ENCODE measurements at regions not wholly inside any gene's neighbourhood (a gene's known extent, or its start where the extent isn't known, plus 50 kb on each side); places are given as distances from the start of the nearest gene placed in this dataset.
"Not testable (repeated sequence)": the region's sequence is repeated elsewhere in the genome, so short reads cannot be mapped to it uniquely, and the experiment has no call there.

GRCh38 chr10:61257136-61257535, 196.0 kb downstream of the TMEM26 start:
- Histone ChIP-seq H3K4me1 (ENCODE audit: insufficient read depth, low read length) (no peaks in the 10 kb centered on the region), H3K27ac (ENCODE audit: low read depth in 1 of 2, low read length in 2 of 2) (no peak overlapping the region), H3K4me3 (ENCODE audit: low read length) (no peak overlapping the region), H3K9me3 (ENCODE audit: control insufficient read depth in 1 of 2, insufficient read depth in 1 of 2, low read length in 2 of 2) (peaks cover 3 to 7% of the 10 kb centered on the region in 2 experiments), H3K27me3 (ENCODE audit: control insufficient read depth in 1 of 2, insufficient read depth in 2 of 2, low read length in 2 of 2) (peaks cover 2 to 7% of the 10 kb centered on the region in 2 experiments), H3K36me3 (ENCODE audit: insufficient read depth, low read length) (no peaks in the 10 kb centered on the region)
- Mint-ChIP-seq H3K9me3 (no peaks in the 10 kb centered on the region), H3K27me3 (peaks cover 27% of the 10 kb centered on the region), H3K27ac (no peak overlapping the region), H3K36me3 (ENCODE audit: low read depth) (no peaks in the 10 kb centered on the region), H3K4me3 (no peak overlapping the region), H3K4me1 (ENCODE audit: low read depth) (no peaks in the 10 kb centered on the region)
- ChIA-PET CTCF (no interaction called here), POLR2A (no interaction called here)
- intact Hi-C loops (cut with DNase I, micrococcal nuclease) = no loop called here
- no peak for TF ChIP-seq CTCF (IDR thresholded peaks at IDR 0.05)
- no peak for DNase-seq
- ATAC-seq (ENCODE audit: poor library complexity) = no peak

GRCh38 chr10:61252326-61252725, 200.9 kb downstream of the TMEM26 start:
- H3K36me3 Mint-ChIP-seq (ENCODE audit: low read depth); H3K4me1 Mint-ChIP-seq (ENCODE audit: low read depth); ATAC-seq (ENCODE audit: poor library complexity); H3K9me3 Mint-ChIP-seq; POLR2A ChIA-PET; H3K36me3 ChIP-seq (ENCODE audit: insufficient read depth, low read length); CTCF ChIA-PET; H3K4me3 Mint-ChIP-seq; intact Hi-C loops (cut with DNase I, micrococcal nuclease); H3K27ac ChIP-seq (ENCODE audit: low read depth in 1 of 2, low read length in 2 of 2); DNase-seq; H3K9me3 ChIP-seq (ENCODE audit: control insufficient read depth in 1 of 2, insufficient read depth in 1 of 2, low read length in 2 of 2); H3K4me3 ChIP-seq (ENCODE audit: low read length); H3K4me1 ChIP-seq (ENCODE audit: insufficient read depth, low read length); H3K27ac Mint-ChIP-seq; H3K27me3 ChIP-seq (ENCODE audit: control insufficient read depth in 1 of 2, insufficient read depth in 2 of 2, low read length in 2 of 2): not testable (repeated sequence)
- H3K27me3 Mint-ChIP-seq = peaks cover 19% of the 10 kb centered on the region

DNA sequence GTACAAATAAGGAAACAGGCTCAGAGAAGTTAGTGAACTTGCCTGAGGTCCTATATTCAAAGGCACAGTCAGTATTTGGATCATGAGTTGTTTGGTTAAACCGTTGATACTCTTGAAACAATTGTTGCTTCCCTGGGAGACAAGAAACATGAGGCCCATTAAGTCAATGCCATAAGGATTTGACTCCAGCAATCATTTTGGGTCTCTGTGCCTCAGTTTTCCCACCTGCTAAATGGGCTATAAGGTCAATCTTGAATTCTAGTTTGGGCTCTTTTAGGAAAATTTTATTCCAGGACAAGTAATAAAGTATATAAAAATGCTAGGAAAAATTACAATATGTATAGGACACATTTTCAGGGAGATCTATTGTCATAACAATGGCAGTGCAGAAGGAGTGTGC, 202.1 kb downstream of the TMEM26 start:
- Mint-ChIP-seq H3K4me3 (no peak overlapping the region), H3K27ac (no peak overlapping the region), H3K27me3 (peaks cover 19% of the 10 kb centered on the region), H3K4me1 (ENCODE audit: low read depth) (no peaks in the 10 kb centered on the region), H3K36me3 (ENCODE audit: low read depth) (no peaks in the 10 kb centered on the region), H3K9me3 (no peaks in the 10 kb centered on the region)
- DNase-seq = no peak
- no peak for TF ChIP-seq CTCF (IDR thresholded peaks at IDR 0.05)
- H3K9me3 ChIP-seq (ENCODE audit: control insufficient read depth in 1 of 2, insufficient read depth in 1 of 2, low read length in 2 of 2) = no peaks in the 10 kb centered on the region
- H3K27me3 ChIP-seq (ENCODE audit: control insufficient read depth in 1 of 2, insufficient read depth in 2 of 2, low read length in 2 of 2) = no peaks in the 10 kb centered on the region
- ChIA-PET POLR2A (no interaction called here), CTCF (no interaction called here)
- intact Hi-C loops (cut with DNase I, micrococcal nuclease) = no loop called here
- no peak for ATAC-seq (ENCODE audit: poor library complexity)
- no peak overlapping the region for H3K4me3 ChIP-seq (ENCODE audit: low read length)
- H3K4me1 ChIP-seq (ENCODE audit: insufficient read depth, low read length) = no peaks in the 10 kb centered on the region
- H3K36me3 ChIP-seq (ENCODE audit: insufficient read depth, low read length) = no peaks in the 10 kb centered on the region
- H3K27ac ChIP-seq (ENCODE audit: low read depth in 1 of 2, low read length in 2 of 2) = no peak overlapping the region

DNA sequence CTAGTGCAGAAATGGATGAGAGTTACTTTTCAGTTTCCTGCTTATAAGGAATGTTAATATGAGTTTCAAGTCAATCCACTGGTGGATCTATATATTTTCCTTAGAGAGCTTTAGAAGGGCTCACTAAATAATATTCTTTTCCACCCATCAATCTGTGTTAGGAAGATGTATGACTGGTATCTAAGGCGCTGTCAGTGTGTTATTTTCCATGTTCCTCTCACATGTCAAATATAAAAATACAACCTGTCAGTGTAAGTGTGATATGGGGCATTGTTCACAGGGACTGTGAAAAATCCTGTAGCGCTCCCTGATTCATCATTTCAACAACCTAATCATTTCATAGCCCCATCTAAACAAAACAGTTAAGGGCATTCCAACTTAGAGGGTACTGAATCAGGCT, 203.1 kb downstream of the TMEM26 start:
- H3K27me3 Mint-ChIP-seq = peaks cover 18% of the 10 kb centered on the region
- POLR2A ChIA-PET = no interaction called here
- Histone ChIP-seq H3K4me3 (ENCODE audit: low read length) (no peak overlapping the region), H3K36me3 (ENCODE audit: insufficient read depth, low read length) (no peaks in the 10 kb centered on the region), H3K4me1 (ENCODE audit: insufficient read depth, low read length) (no peaks in the 10 kb centered on the region), H3K9me3 (ENCODE audit: control insufficient read depth in 1 of 2, insufficient read depth in 1 of 2, low read length in 2 of 2) (no peaks in the 10 kb centered on the region), H3K27me3 (ENCODE audit: control insufficient read depth in 1 of 2, insufficient read depth in 2 of 2, low read length in 2 of 2) (no peaks in the 10 kb centered on the region), H3K27ac (ENCODE audit: low read depth in 1 of 2, low read length in 2 of 2) (no peak overlapping the region)
- CTCF ChIA-PET = no interaction called here
- no peak for ATAC-seq (ENCODE audit: poor library complexity)
- intact Hi-C loops (cut with DNase I, micrococcal nuclease) = no loop called here
- H3K9me3 Mint-ChIP-seq = no peaks in the 10 kb centered on the region
- no peak overlapping the region for H3K4me3 Mint-ChIP-seq
- H3K36me3 Mint-ChIP-seq (ENCODE audit: low read depth) = no peaks in the 10 kb centered on the region
- TF ChIP-seq CTCF (IDR thresholded peaks at IDR 0.05) = no peak
- no peaks in the 10 kb centered on the region for H3K4me1 Mint-ChIP-seq (ENCODE audit: low read depth)
- no peak overlapping the region for H3K27ac Mint-ChIP-seq
- DNase-seq = no peak

All from CD4-positive, alpha-beta T cell (primary cell).